OCI-LY1 (cell line): ENCODE measurements at regions not wholly inside any gene's neighbourhood (a gene's known extent, or its start where the extent isn't known, plus 50 kb on each side); places are given as distances from the start of the nearest gene placed in this dataset.

ENCODE experiments used
- H2AFZ ChIP-seq: fragments of 200-600 bp; sonication (generic), shearing (Covaris generic); 2 replicates; pipeline ENCODE4 v1.6.0; 2014; ENCODE audit warnings: antibody characterized with exemption, mild to moderate bottlenecking, low read length
- H3F3A ChIP-seq: fragments of 200-600 bp; sonication (generic), shearing (Covaris generic); 2 replicates; pipeline ENCODE4 v1.6.0; 2014; ENCODE audit warnings: mild to moderate bottlenecking, antibody characterized with exemption, low read length, moderate library complexity; ENCODE audit not compliant: insufficient read depth
- H3K27ac ChIP-seq: fragments of 200-600 bp; sonication (generic); 2 replicates; pipeline ENCODE4 v1.5.1; 2014; ENCODE audit warnings: low read length, mixed run types, mild to moderate bottlenecking, low read depth; ENCODE audit not compliant: poor library complexity, severe bottlenecking
- H3K27me3 ChIP-seq: fragments of 200-600 bp; sonication (generic); 2 replicates; pipeline ENCODE4 v1.6.0; 2014; ENCODE audit warnings: antibody characterized with exemption, mild to moderate bottlenecking, low read length, moderate library complexity; ENCODE audit not compliant: insufficient read depth
- H3K36me3 ChIP-seq: fragments of 200-600 bp; sonication (generic); 2 replicates; pipeline ENCODE4 v1.6.1; 2014; ENCODE audit warnings: mild to moderate bottlenecking, antibody characterized with exemption, low read length, moderate library complexity, mixed read lengths; ENCODE audit not compliant: insufficient read depth
- H3K4me1 ChIP-seq: fragments of 200-600 bp; sonication (generic); 2 replicates; pipeline ENCODE4 v1.5.1; 2014; ENCODE audit warnings: mild to moderate bottlenecking, low read length, moderate library complexity; ENCODE audit not compliant: insufficient read depth, severe bottlenecking
- H3K4me2 ChIP-seq: fragments of 200-600 bp; sonication (generic), shearing (Covaris generic); 2 replicates; pipeline ENCODE4 v1.6.1; 2014; ENCODE audit warnings: low read length
- H3K4me3 ChIP-seq: fragments of 200-600 bp; sonication (generic); 2 replicates; pipeline ENCODE4 v1.5.1; 2014; ENCODE audit warnings: low read length, low read depth, mild to moderate bottlenecking, mixed read lengths; ENCODE audit not compliant: poor library complexity, severe bottlenecking
- H3K79me2 ChIP-seq: fragments of 200-600 bp; shearing (Covaris generic); 2 replicates; pipeline ENCODE4 v1.6.1; 2016; ENCODE audit warnings: mixed run types, low read length, mixed read lengths; ENCODE audit not compliant: insufficient read depth
- H3K9ac ChIP-seq: fragments of 200-600 bp; sonication (generic), shearing (Covaris generic); 2 replicates; pipeline ENCODE4 v1.6.1; 2014; ENCODE audit warnings: mild to moderate bottlenecking, low read length, mixed read lengths
- H3K9me2 ChIP-seq: fragments of 200-600 bp; sonication (generic), shearing (Covaris generic); 2 replicates; pipeline ENCODE4 v1.6.1; 2014; ENCODE audit warnings: low read depth, mild to moderate bottlenecking, low read length, mixed read lengths
- H3K9me3 ChIP-seq: fragments of 200-600 bp; shearing (Covaris generic); 2 replicates; pipeline ENCODE4 v1.6.1; 2014; ENCODE audit warnings: low read length, mixed read lengths
- H4K20me1 ChIP-seq: fragments of 200-600 bp; sonication (generic), shearing (Covaris generic); 2 replicates; pipeline ENCODE4 v1.6.0; 2016; ENCODE audit warnings: mild to moderate bottlenecking, low read length; ENCODE audit not compliant: insufficient read depth
- CTCF ChIP-seq: fragments of 200-600 bp; sonication (generic), shearing (Covaris generic); IDR thresholded peaks from 2 replicates; pipeline ENCODE4 v1.5.1; 2017; ENCODE audit warnings: mild to moderate bottlenecking, antibody characterized with exemption, low read length, moderate library complexity, mixed read lengths
- EZH2 ChIP-seq: fragments of 200-600 bp; sonication (generic), shearing (Covaris generic); IDR thresholded peaks from 2 replicates; pipeline ENCODE4 v1.8.0; 2017; ENCODE audit warnings: borderline replicate concordance, mixed run types, mild to moderate bottlenecking, antibody characterized with exemption, low read length, moderate library complexity, mixed read lengths

GRCh38 chr14:86799244-86799647 lies 1193.7 kb downstream of the GALC start:
- H2AFZ ChIP-seq = no peak overlapping the region
- no peaks in the 10 kb centered on the region for H3F3A ChIP-seq
- H3K9ac ChIP-seq = no peak overlapping the region
- no peak overlapping the region for H3K27ac ChIP-seq
- H3K4me3 ChIP-seq = no peak overlapping the region
- H3K79me2 ChIP-seq = no peaks in the 10 kb centered on the region
- no peak for TF ChIP-seq CTCF
- TF ChIP-seq EZH2 = no peak
- no peaks in the 10 kb centered on the region for H3K9me3 ChIP-seq
- no peaks in the 10 kb centered on the region for H4K20me1 ChIP-seq
- no peaks in the 10 kb centered on the region for H3K4me1 ChIP-seq
- H3K36me3 ChIP-seq = no peaks in the 10 kb centered on the region
- H3K9me2 ChIP-seq = no peaks in the 10 kb centered on the region
- H3K4me2 ChIP-seq = no peak overlapping the region
- no peaks in the 10 kb centered on the region for H3K27me3 ChIP-seq

- Histone ChIP-seq H3K9me2 (no peaks in the 10 kb centered on the region), H3F3A (no peaks in the 10 kb centered on the region), H3K27me3 (no peaks in the 10 kb centered on the region), H3K79me2 (no peaks in the 10 kb centered on the region), H3K36me3 (no peaks in the 10 kb centered on the region), H3K9ac (no peak overlapping the region), H3K27ac (no peak overlapping the region), H3K9me3 (no peaks in the 10 kb centered on the region), H4K20me1 (no peaks in the 10 kb centered on the region), H3K4me3 (no peak overlapping the region), H3K4me1 (no peaks in the 10 kb centered on the region), H3K4me2 (no peak overlapping the region), H2AFZ (no peak overlapping the region)
- TF ChIP-seq CTCF (no peak), EZH2 (no peak)
Observed at GRCh38 chr14:86798330-86798729, 1194.7 kb downstream of the GALC start.

- no peaks in the 10 kb centered on the region for H4K20me1 ChIP-seq
- no peaks in the 10 kb centered on the region for H3K9me3 ChIP-seq
- no peak overlapping the region for H3K9ac ChIP-seq
- no peak overlapping the region for H3K4me2 ChIP-seq
- no peaks in the 10 kb centered on the region for H3K79me2 ChIP-seq
- H3K9me2 ChIP-seq = no peaks in the 10 kb centered on the region
- H3K4me3 ChIP-seq = no peak overlapping the region
- no peaks in the 10 kb centered on the region for H3F3A ChIP-seq
- no peaks in the 10 kb centered on the region for H3K27me3 ChIP-seq
- no peaks in the 10 kb centered on the region for H3K36me3 ChIP-seq
- TF ChIP-seq CTCF = no peak
- no peak for TF ChIP-seq EZH2
- no peak overlapping the region for H3K27ac ChIP-seq
- no peak overlapping the region for H2AFZ ChIP-seq
- H3K4me1 ChIP-seq = no peaks in the 10 kb centered on the region
Observed at GRCh38 chr14:86797075-86797351, 1196.0 kb downstream of the GALC start.
